Retinal pigment epithelial cell (primary cell): ENCODE measurements at regions not wholly inside any gene's neighbourhood (a gene's known extent, or its start where the extent isn't known, plus 50 kb on each side); places are given as distances from the start of the nearest gene placed in this dataset.

ENCODE experiments used
- DNase-seq: peaks from one replicate; pipeline ENCODE4 v3.0.0-alpha.2; 2010; ENCODE audit warnings: low read depth
- H3K4me3 ChIP-seq: 2 replicates; pipeline ENCODE4 v1.5.1; 2011; ENCODE audit warnings: mild to moderate bottlenecking, low read length, control low read depth, moderate library complexity
- TF ChIP-seq, protein P1 (sequence below): conservative IDR thresholded peaks from 2 replicates; pipeline ENCODE4 v1.5.1; 2011; ENCODE audit warnings: low read depth, low read length, control low read depth, inconsistent platforms

DNA sequence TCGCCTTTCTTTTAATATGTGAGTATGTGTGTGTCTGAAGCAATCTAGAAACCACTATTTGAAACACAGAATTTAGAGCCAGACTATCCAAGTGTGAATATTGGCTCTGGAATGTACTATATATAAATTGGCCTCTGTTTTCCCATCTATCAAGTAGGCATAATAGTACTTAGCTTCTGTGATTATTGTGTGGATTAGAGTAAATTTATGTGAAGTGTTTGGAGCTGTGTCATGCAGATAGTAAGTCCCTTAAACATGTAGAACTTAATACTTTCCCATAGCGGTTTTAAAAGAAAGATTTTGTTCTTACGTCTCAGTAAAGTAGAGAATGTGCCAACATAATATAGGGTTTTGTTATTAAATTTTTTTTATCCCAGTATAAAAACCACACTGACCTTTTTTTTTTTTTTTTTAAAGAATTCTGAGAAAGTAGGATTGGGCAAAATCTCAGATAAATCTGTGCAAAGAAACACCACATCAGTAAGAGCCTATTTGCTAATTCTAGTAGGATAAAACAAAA is 432.3 kb downstream of the RFC3 start:
- no peak overlapping the region for H3K4me3 ChIP-seq
- peak; percentile 44 for DNase-seq
- TF ChIP-seq, protein P1, sequence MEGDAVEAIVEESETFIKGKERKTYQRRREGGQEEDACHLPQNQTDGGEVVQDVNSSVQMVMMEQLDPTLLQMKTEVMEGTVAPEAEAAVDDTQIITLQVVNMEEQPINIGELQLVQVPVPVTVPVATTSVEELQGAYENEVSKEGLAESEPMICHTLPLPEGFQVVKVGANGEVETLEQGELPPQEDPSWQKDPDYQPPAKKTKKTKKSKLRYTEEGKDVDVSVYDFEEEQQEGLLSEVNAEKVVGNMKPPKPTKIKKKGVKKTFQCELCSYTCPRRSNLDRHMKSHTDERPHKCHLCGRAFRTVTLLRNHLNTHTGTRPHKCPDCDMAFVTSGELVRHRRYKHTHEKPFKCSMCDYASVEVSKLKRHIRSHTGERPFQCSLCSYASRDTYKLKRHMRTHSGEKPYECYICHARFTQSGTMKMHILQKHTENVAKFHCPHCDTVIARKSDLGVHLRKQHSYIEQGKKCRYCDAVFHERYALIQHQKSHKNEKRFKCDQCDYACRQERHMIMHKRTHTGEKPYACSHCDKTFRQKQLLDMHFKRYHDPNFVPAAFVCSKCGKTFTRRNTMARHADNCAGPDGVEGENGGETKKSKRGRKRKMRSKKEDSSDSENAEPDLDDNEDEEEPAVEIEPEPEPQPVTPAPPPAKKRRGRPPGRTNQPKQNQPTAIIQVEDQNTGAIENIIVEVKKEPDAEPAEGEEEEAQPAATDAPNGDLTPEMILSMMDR = no peak

DNA sequence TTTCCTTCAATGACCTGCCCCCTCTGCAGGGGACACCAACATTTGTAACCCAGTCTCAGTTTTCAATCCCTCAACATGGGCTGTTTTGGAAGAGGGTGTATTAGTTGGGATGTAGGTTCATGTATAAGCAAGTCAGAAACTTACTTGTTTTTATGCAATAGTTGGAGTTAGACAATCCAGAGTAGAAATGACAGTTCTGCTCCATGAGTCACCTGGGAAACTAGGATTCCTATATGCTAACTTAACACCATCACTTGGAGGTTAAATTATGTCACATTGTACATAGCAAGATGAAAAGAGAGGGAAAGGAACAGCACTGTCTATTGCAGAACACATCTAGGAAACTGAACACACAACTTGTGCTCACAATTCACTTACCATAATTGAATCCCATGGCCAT is 436.4 kb downstream of the RFC3 start:
- no peak for DNase-seq
- TF ChIP-seq, protein P1 = no peak
- no peak overlapping the region for H3K4me3 ChIP-seq

DNA sequence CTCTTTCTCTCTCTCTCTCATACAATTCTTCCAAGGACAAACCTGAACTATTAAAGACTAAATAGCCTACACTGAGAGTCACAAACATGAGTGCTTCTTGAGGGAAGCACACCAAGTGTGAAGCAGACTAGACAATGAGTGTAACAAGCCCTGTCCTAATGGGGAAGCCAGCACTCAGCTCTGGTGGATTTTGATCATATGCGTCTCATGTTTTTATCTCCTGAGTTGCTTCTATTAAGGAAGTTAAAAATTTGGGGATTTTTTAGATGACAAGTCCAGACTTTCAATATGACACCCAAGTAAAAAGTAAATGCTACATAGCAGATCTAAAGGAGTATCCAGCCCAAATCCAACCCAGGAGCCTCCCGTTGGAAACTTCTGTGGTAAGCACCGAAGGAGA is 437.8 kb downstream of the RFC3 start:
- no peak for DNase-seq
- no peak overlapping the region for H3K4me3 ChIP-seq
- TF ChIP-seq, protein P1 = no peak

DNA sequence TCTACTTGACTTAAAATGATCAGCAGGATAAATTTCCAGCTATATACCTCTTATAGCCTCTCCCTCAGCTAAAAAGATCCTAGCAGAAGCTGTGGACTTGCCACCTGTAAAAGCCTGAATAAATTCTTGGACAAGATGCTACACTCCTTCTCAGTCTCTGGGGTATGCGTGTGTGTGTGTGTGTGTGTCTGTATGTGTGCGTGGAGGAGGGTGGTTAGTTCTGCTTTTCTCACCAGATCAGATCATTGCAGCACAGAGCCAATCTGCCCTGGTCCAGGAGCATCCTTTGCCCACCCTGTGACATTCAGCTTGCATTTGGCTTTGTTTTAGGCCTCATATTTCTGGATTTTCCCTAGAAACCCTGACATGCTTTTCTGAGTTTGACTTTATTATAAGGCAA is 438.3 kb downstream of the RFC3 start:
- DNase-seq = no peak
- H3K4me3 ChIP-seq = no peak overlapping the region
- TF ChIP-seq, protein P1 = no peak

DNA sequence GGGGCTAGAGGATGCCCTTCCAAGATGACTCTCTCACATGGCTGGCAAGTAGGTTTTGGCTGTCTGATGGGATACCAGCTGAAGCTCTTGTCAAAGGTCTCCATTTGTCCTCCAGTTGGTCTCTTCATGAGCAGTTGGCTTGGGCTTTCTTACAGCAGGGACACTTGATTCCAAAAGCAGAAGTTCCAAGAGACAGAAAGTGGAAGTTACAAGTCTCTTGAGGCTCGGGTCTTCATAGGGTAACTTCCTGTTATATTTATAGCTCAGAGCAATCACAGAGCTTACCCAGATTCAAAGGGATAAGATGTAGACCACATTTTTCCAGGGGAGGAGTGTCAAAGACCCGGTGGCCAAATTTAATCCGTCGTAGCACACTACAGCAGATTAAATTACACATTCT is 440.0 kb downstream of the RFC3 start:
- no peak for DNase-seq
- TF ChIP-seq, protein P1 = no peak
- H3K4me3 ChIP-seq = no peak overlapping the region

DNA sequence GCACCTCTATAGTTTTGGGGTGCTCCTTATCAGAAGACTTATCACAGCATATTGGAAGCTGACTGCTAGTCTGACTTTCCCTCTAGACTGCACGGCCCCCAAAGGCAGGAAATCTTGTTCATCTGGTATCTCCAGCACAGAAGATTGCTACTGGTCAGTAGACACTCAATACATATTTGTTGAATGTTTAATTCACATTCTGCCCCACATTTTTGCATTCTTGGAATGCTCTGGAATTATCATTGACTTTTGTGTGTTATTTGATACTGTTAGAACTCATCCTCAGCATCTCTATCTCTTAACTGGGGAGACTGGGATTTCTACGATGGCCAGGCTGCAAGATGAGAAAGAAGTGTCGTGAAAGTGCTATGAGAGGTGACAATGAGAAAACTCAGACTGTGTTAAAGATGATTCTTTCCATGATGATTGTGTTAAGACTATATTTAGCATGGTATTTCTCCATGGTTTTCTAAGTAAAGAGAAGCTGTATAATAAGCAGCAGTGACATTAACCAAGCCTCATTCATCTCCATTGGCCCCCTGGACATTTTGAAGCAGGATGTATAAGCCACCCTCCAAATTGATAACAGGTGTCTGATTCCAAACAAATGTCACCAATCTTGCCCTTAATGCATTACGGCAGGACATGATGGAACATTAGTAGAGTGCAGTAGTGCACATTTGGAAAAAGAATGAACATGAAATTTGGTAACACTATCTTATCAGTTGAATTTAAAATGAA is 440.9 kb downstream of the RFC3 start:
- no peak overlapping the region for H3K4me3 ChIP-seq
- no peak for DNase-seq
- TF ChIP-seq, protein P1 = no peak

DNA sequence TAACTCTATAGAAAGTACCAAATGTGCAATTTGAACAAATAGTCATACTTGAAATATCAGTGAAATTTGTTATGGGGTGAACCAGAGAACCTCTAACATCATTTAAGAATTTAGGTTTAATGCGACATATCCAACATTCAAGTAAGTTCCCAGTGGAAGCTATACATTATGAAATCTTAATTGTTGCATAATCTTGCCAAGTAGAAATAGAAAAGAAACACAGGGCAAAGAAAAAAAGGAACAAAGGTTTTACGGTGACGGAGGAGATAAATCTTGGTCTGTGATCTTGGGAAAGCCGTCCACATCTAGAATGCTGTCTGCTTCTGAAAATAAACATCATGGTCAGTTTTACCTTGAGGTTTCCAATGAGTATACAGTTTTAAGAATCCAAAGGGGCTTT is 445.7 kb downstream of the RFC3 start:
- no peak overlapping the region for H3K4me3 ChIP-seq
- TF ChIP-seq, protein P1 = no peak
- no peak for DNase-seq
